GM20000 (cell line): ENCODE measurements at regions not wholly inside any gene's neighbourhood (a gene's known extent, or its start where the extent isn't known, plus 50 kb on each side); places are given as distances from the start of the nearest gene placed in this dataset.

Experiments
- DNase-seq: peaks from one replicate; pipeline ENCODE4 v3.0.0; 2012; ENCODE audit warnings: low spot score
- TF ChIP-seq, protein P1 (sequence below): IDR thresholded peaks from 2 replicates; pipeline ENCODE4 v1.5.1; 2012; ENCODE audit warnings: mild to moderate bottlenecking, control low read depth; ENCODE audit errors: extremely low read depth, missing control alignments

DNA sequence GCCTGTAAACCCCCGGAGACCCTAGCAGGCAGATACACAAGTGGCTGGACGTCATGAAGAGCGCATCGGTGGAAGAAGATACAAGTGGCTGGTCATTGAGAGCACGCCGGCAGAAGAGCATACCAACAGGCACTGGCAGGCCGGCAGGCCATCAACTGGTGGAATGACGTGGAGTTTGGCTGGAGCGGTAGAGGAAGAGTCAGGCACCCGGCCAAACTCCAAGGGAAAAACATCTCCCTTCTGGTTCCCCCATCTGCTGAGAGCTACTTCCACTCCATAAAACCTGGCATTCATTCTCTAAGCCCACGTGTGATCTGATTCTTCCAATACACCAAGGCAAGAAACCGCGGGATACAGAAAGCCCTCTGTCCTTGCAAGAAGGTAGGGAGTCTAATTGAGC is 113.4 kb upstream of the NPSR1 start:
- TF ChIP-seq, protein P1, sequence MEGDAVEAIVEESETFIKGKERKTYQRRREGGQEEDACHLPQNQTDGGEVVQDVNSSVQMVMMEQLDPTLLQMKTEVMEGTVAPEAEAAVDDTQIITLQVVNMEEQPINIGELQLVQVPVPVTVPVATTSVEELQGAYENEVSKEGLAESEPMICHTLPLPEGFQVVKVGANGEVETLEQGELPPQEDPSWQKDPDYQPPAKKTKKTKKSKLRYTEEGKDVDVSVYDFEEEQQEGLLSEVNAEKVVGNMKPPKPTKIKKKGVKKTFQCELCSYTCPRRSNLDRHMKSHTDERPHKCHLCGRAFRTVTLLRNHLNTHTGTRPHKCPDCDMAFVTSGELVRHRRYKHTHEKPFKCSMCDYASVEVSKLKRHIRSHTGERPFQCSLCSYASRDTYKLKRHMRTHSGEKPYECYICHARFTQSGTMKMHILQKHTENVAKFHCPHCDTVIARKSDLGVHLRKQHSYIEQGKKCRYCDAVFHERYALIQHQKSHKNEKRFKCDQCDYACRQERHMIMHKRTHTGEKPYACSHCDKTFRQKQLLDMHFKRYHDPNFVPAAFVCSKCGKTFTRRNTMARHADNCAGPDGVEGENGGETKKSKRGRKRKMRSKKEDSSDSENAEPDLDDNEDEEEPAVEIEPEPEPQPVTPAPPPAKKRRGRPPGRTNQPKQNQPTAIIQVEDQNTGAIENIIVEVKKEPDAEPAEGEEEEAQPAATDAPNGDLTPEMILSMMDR: no peak
- DNase-seq: no peak

DNA sequence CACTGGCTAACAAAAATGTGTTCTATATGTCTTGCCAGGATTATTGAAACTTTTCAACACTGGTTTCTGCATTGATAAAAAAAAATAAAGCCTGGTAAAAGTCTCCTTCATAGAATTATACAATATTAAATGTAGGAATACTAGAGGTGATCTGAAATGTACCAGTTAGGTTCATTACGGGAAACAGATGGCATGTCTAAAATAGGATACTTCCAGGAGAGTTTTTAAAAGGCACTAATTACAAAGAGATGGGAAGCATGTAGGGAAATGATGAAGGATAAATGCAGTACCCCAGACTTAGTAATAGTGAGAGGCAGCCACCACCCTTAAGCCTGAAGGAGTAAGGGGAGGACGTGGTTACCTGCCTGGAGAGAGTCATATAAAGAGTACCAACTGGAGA is 107.0 kb upstream of the NPSR1 start:
- TF ChIP-seq, protein P1: no peak
- no peak for DNase-seq

DNA sequence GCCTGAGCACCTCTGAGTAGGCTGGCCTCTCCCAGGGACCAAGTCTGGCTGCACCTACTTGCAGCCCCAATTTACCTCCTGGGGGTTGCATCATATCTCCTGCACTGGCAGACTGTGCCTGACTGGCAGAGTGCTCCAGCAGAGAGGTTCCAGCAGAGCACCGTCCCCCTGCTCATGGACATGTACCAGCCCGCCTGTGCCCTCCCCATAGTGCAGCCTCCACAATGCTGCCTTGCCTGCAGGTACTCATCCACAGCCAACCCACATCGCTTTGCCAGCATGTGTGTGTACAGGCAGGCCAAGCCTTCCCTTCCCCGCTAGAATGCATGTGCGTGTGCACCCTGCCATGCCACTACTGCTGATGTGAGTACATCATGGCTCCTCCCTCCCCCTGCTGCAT is 105.5 kb upstream of the NPSR1 start:
- TF ChIP-seq, protein P1: no peak
- no peak for DNase-seq

DNA sequence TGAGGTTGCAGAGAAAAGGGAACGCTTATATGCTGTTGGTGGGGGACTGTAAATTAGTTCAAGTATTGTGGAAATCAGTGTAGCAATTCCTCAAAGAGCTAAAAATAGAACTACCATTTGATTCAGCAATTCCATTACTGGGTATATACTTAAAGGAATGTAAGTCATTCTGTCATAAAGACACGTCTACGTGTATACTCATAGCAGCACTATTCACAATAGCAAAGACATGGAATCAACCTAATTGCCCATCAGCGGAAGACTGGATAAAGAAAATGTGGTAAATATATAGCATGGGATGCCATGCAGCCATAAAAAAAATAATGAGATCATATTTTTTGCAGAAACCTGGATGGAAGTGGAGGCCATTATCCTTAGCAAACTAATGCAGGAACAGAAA is 100.0 kb upstream of the NPSR1 start:
- DNase-seq: no peak
- TF ChIP-seq, protein P1: no peak

DNA sequence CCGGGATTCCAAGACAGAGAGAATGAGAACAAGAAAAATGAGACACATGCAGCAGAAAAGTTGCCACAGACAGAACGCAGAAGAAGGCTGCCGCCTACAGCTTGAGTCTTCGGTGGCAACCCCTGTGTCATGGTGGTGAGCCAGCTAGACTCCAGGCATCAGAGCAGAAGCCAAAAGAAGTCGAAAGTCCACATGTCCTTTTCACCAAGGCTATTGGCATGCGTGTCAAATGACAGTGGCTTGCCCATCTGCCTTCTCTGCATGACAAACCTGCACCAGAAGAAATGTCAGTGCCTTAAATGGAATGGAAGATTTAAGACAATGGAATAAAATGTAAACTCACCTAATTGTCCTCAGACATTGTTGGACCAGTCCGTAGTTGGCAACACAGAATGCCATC is 93.9 kb upstream of the NPSR1 start:
- TF ChIP-seq, protein P1: no peak
- no peak for DNase-seq

DNA sequence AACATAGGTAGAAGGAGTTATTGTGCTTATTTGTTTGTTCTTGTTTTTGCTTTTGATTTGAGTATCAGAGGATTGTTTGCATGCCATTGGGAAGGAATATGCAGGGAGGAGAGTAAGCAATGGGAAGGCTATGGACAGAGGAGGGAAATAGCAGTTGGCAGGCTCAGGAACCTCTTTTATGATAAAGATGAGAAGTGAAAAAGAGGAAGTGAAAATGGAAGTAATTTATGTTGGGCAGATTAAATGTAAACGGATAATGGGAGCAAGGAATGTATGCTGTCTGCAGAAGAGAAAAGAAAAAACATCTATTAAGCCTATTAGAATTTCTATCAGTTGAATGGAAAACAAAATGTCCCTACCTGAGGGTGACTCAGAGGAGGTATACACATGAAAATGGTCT is 90.1 kb upstream of the NPSR1 start:
- TF ChIP-seq, protein P1: no peak

DNA sequence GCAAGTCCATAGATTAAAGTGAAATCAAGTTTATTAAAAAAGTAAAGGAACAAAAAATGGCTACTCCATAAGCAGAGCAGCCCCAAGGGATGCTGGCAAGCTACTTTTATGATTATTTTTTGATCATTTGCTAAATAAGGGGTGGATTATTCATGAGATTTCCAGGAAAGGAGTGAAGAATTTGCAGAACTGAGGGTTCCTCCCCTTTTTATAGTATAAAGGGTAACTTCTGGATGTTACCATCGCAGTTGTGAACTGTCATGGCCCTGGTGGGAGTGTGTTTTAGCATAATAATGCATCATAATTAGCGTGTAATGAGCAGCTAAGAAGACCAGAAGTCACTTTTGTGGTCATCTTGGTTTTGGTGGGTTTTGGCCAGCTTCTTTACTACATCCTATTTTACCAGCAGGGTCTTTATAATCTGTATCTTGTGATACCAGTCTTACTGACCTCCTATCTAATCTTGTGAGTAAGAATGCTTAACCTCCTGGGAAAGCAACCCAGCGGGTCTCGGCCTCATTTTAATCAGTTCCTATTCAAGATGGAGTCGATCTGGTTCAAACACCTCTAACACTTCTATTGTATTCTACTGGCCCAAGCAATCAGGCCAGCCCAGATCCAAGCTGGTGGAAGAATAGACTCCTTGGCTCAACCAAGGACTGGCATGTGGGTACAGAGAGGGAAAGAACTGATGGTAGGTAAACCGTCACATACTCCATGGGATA is 87.9 kb upstream of the NPSR1 start:
- DNase-seq: no peak
- TF ChIP-seq, protein P1: no peak

More for the DNA sequence above, 90.1 kb upstream of the NPSR1 start:
- no peak for DNase-seq
